ENCODE measurements at regions not wholly inside any gene's neighbourhood (a gene's known extent, or its start where the extent isn't known, plus 50 kb on each side); places are given as distances from the start of the nearest gene placed in this dataset.

- no peak for TF ChIP-seq CTCF (IDR thresholded peaks at IDR 0.05)
- no peak for TF ChIP-seq POLR2AphosphoS5 (IDR thresholded peaks at IDR 0.05)
- no peak for TF ChIP-seq POLR2A (IDR thresholded peaks at IDR 0.05)
- TF ChIP-seq EP300 (IDR thresholded peaks at IDR 0.05): no peak
These were observed 149.1 kb upstream of the ZNF366 start for GRCh38 chr5:72656331-72656730.

Measured in suprapubic skin (tissue), 4 donors.